ENCODE measurements at regions not wholly inside any gene's neighbourhood (a gene's known extent, or its start where the extent isn't known, plus 50 kb on each side); places are given as distances from the start of the nearest gene placed in this dataset.

- Histone ChIP-seq H3K4me1 (no peaks in the 10 kb centered on the region), H3K9me3 (no peaks in the 10 kb centered on the region), H3K27me3 (replicated peaks; ENCODE audit: control insufficient read depth, insufficient read depth, low read length) (no peaks in the 10 kb centered on the region), H3K36me3 (ENCODE audit: control insufficient read depth, insufficient read depth, low read length) (no peaks in the 10 kb centered on the region), H3K4me3 (ENCODE audit: low read depth, low read length) (no peak overlapping the region)
- intact Hi-C loops (cut with micrococcal nuclease; ENCODE audit: unreplicated experiment), result no loop called here
- ChIA-PET CTCF (no interaction called here), POLR2A (no interaction called here)
- no peaks in the 10 kb centered on the region for H3K4me1 Mint-ChIP-seq (ENCODE audit: low read depth, unreplicated experiment)
- no peak for TF ChIP-seq CTCF (IDR thresholded peaks at IDR 0.05; ENCODE audit: insufficient read depth in 1 of 2, low read depth in 1 of 2, low read length in 1 of 2, severe bottlenecking in 1 of 2, unreplicated experiment in 1 of 2)
- H3K27me3 Mint-ChIP-seq (ENCODE audit: insufficient read depth, unreplicated experiment), result peaks cover under 1% of the 10 kb centered on the region
- H3K36me3 Mint-ChIP-seq (ENCODE audit: insufficient read depth, unreplicated experiment), result no peaks in the 10 kb centered on the region
- BruUV-seq (replicated peaks), result no TSS peak
- H3K4me3 Mint-ChIP-seq (ENCODE audit: unreplicated experiment), result no peak overlapping the region
- H3K9me3 Mint-ChIP-seq (ENCODE audit: unreplicated experiment), result no peaks in the 10 kb centered on the region
- H3K27ac Mint-ChIP-seq (ENCODE audit: unreplicated experiment), result no peak overlapping the region
- DNase-seq, result no peak
Measured at GRCh38 chr3:36219398-36219797, 160.9 kb upstream of the STAC start.

- H3K27ac Mint-ChIP-seq (ENCODE audit: unreplicated experiment), result no peak overlapping the region
- POLR2A ChIA-PET, result no interaction called here
Measured at GRCh38 chr3:36220173-36220572, 160.1 kb upstream of the STAC start.

DNA sequence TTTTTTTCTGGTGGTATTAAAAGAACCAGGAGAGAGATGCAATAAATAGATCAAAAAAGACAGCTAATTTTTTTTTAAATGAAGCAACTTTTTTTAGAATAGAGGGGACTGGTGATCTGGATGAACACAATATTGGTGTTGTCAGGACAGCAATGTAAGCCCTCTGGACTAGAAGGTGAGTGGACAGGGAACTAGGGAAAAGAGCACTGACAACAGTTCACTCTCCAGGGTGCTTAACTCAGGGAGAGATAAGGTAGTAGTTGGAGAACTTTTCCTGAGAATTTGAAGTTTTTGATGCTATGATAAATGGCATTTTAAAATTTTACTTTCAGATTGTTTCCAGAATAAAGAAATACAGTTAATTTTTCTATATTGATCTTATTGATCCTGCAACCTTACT lies 158.3 kb upstream of the STAC start:
- no peaks in the 10 kb centered on the region for H3K36me3 Mint-ChIP-seq (ENCODE audit: insufficient read depth, unreplicated experiment)
- peaks cover 5% of the 10 kb centered on the region for H3K27me3 Mint-ChIP-seq (ENCODE audit: insufficient read depth, unreplicated experiment)
- H3K36me3 ChIP-seq (ENCODE audit: control insufficient read depth, insufficient read depth, low read length), result no peaks in the 10 kb centered on the region
- CTCF ChIA-PET, result no interaction called here
- BruUV-seq (replicated peaks), result no TSS peak
- no peaks in the 10 kb centered on the region for H3K9me3 ChIP-seq
- no peak overlapping the region for H3K4me3 ChIP-seq (ENCODE audit: low read depth, low read length)
- no peak overlapping the region for H3K27ac Mint-ChIP-seq (ENCODE audit: unreplicated experiment)
- H3K4me1 ChIP-seq, result no peaks in the 10 kb centered on the region
- H3K4me1 Mint-ChIP-seq (ENCODE audit: low read depth, unreplicated experiment), result no peaks in the 10 kb centered on the region
- DNase-seq, result no peak
- intact Hi-C loops (cut with micrococcal nuclease; ENCODE audit: unreplicated experiment), result no loop called here
- no peaks in the 10 kb centered on the region for H3K27me3 ChIP-seq (replicated peaks; ENCODE audit: control insufficient read depth, insufficient read depth, low read length)
- POLR2A ChIA-PET, result no interaction called here
- TF ChIP-seq CTCF (IDR thresholded peaks at IDR 0.05; ENCODE audit: insufficient read depth in 1 of 2, low read depth in 1 of 2, low read length in 1 of 2, severe bottlenecking in 1 of 2, unreplicated experiment in 1 of 2), result no peak
- H3K9me3 Mint-ChIP-seq (ENCODE audit: unreplicated experiment), result no peaks in the 10 kb centered on the region
- H3K4me3 Mint-ChIP-seq (ENCODE audit: unreplicated experiment), result no peak overlapping the region

More at GRCh38 chr3:36220173-36220572, 160.1 kb upstream of the STAC start:
- Mint-ChIP-seq H3K9me3 (ENCODE audit: unreplicated experiment) (no peaks in the 10 kb centered on the region), H3K36me3 (ENCODE audit: insufficient read depth, unreplicated experiment) (no peaks in the 10 kb centered on the region), H3K4me1 (ENCODE audit: low read depth, unreplicated experiment) (no peaks in the 10 kb centered on the region), H3K4me3 (ENCODE audit: unreplicated experiment) (no peak overlapping the region), H3K27me3 (ENCODE audit: insufficient read depth, unreplicated experiment) (peaks cover 2% of the 10 kb centered on the region)
- H3K9me3 ChIP-seq, result no peaks in the 10 kb centered on the region
- no peaks in the 10 kb centered on the region for H3K27me3 ChIP-seq (replicated peaks; ENCODE audit: control insufficient read depth, insufficient read depth, low read length)
- intact Hi-C loops (cut with micrococcal nuclease; ENCODE audit: unreplicated experiment), result no loop called here
- H3K4me3 ChIP-seq (ENCODE audit: low read depth, low read length), result no peak overlapping the region
- no peak for DNase-seq
- CTCF ChIA-PET, result no interaction called here
- H3K36me3 ChIP-seq (ENCODE audit: control insufficient read depth, insufficient read depth, low read length), result no peaks in the 10 kb centered on the region
- no peak for TF ChIP-seq CTCF (IDR thresholded peaks at IDR 0.05; ENCODE audit: insufficient read depth in 1 of 2, low read depth in 1 of 2, low read length in 1 of 2, severe bottlenecking in 1 of 2, unreplicated experiment in 1 of 2)
- no TSS peak for BruUV-seq (replicated peaks)
- H3K4me1 ChIP-seq, result no peaks in the 10 kb centered on the region

All from Caco-2 (cell line).